ENCODE measurements at regions not wholly inside any gene's neighbourhood (a gene's known extent, or its start where the extent isn't known, plus 50 kb on each side); places are given as distances from the start of the nearest gene placed in this dataset.

DNA sequence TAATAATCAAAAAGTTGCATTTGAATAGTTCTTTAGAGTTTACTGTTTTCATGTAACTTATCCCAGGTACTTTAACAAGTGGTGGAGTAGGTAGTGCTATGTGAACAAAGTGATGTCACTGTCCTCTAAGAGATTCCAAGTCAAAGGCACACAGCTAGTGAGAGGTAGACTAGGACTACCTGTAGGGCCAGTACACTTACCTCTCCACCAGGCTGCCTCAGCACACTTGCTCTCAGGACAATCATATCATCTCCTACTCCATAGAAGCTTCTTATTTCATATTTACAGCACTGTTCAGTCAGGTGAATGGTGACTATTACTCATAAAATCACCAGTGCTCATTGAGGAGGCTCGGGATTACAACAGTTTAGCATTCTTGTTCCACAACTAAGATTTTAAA, 173.0 kb upstream of the EMCN start:
- DNase-seq (ENCODE audit: low read depth): no peak
- TF ChIP-seq, protein P1, sequence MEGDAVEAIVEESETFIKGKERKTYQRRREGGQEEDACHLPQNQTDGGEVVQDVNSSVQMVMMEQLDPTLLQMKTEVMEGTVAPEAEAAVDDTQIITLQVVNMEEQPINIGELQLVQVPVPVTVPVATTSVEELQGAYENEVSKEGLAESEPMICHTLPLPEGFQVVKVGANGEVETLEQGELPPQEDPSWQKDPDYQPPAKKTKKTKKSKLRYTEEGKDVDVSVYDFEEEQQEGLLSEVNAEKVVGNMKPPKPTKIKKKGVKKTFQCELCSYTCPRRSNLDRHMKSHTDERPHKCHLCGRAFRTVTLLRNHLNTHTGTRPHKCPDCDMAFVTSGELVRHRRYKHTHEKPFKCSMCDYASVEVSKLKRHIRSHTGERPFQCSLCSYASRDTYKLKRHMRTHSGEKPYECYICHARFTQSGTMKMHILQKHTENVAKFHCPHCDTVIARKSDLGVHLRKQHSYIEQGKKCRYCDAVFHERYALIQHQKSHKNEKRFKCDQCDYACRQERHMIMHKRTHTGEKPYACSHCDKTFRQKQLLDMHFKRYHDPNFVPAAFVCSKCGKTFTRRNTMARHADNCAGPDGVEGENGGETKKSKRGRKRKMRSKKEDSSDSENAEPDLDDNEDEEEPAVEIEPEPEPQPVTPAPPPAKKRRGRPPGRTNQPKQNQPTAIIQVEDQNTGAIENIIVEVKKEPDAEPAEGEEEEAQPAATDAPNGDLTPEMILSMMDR (IDR thresholded peaks at IDR 0.05; ENCODE audit: control insufficient read depth, extremely low read depth, insufficient read depth): no peak
- no peak overlapping the region for H3K4me3 ChIP-seq (ENCODE audit: low read depth, low read length)

DNA sequence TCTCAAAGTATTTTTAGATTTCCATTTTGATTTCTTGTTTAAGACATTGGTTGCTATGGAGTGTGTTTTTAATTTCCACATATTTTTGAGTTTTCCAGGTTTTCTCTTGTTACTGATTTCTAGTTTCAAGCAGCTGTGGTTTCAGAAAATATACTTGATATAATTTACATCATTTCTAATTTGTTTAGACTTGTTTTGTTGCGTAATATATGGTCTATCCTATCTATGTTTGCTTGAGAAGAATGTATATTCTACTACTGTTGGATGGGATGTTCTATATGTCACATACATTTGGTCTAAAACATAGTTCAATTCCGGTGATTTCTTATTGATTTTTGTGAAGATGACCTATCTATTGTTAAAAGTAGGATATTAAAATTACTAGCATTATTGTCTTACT, 170.5 kb upstream of the EMCN start:
- TF ChIP-seq, protein P1 (IDR thresholded peaks at IDR 0.05; ENCODE audit: control insufficient read depth, extremely low read depth, insufficient read depth): no peak
- no peak overlapping the region for H3K4me3 ChIP-seq (ENCODE audit: low read depth, low read length)
- no peak for DNase-seq (ENCODE audit: low read depth)

DNA sequence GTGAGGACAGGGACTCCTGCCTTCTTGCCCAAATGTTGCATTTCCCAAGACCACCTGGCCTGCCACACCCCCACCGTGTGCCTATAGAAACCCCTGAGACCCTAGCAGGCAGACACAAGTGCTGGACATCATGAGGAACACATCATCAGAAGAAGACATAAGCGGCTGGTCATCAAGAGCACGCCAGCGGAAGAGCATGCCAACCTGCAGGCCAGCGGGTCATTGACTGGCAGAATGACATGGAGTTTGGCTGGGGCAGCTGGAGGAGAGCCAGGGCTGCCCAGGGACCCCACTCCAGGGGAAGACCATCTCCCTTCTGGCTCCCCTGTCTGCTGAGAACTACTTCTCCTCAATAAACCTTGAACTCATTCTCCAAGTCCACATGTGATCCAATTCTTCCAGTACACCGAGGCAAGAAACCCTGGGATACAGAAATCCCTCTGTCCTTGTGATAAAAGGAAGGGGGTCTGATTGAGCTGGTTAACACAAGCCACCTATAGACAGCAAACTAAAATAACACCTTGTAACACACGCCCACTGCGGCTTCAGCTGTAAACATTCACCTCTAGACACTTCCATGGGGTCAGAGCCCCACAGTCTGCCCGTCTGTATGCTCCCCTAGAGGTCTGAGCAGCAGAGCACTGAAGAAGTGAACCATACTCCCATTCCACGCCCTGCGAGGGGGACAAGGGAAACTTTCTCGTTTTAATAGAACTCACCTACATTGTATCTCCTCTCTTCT, 164.8 kb upstream of the EMCN start:
- no peak for DNase-seq (ENCODE audit: low read depth)
- no peak overlapping the region for H3K4me3 ChIP-seq (ENCODE audit: low read depth, low read length)
- TF ChIP-seq, protein P1 (IDR thresholded peaks at IDR 0.05; ENCODE audit: control insufficient read depth, extremely low read depth, insufficient read depth): no peak

DNA sequence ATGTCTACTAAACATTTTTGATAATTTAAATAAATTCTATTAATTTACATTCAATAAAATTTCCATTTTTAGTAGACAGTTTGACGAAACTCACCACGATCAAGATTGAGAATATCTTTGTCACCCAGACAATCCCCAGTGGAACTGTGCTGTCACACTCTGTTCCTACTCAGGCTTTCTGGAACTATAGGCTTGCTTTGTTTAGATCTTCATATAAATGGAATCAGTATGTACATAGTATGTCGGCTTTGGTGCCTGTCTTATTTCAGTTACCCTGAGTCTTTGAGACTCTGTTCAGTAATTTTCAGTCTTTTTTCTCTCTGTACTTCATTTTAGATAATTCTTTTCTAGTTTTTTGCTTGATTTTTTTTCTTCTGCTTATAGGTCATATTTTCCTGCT, 163.5 kb upstream of the EMCN start:
- TF ChIP-seq, protein P1 (IDR thresholded peaks at IDR 0.05; ENCODE audit: control insufficient read depth, extremely low read depth, insufficient read depth): no peak
- DNase-seq (ENCODE audit: low read depth): no peak
- H3K4me3 ChIP-seq (ENCODE audit: low read depth, low read length): no peak overlapping the region

DNA sequence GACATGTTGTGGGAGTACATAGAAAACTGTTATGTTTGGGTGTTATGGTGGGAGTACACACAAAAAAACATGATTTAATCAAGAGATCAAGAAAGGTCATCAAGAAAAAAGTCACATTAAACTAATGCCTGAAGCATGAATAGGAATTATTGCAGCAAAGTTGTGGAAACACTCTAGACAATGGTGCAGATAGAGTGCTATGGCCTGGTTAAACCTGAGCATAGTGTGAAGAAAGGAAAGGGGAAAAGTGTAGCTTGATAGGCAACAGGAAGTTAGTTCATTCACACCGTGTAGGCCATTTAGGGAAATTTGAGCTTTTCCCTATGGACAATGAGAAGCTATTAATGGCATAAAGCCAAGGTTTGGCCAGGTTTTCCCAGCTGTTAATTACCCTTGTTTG, 162.1 kb upstream of the EMCN start:
- DNase-seq (ENCODE audit: low read depth): no peak
- no peak overlapping the region for H3K4me3 ChIP-seq (ENCODE audit: low read depth, low read length)
- TF ChIP-seq, protein P1 (IDR thresholded peaks at IDR 0.05; ENCODE audit: control insufficient read depth, extremely low read depth, insufficient read depth): no peak

DNA sequence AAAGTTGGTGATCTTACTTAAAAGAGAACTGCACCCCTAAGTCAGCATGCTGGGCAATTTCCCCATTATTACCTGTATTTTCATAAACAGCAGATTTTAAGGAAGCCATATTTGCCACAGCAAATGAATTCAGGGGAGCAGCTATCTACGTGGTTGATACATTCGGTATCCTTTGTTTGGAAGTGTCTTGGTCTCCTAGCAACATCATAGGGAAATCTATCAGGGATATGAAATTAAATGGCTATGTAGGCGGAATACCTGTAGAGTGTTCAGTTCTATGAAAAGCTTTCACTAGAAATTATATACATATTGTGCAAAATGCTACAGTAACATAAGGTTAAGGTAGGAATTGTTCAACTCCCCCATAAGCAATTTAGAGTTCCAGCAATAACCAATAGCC, 157.2 kb upstream of the EMCN start:
- TF ChIP-seq, protein P1 (IDR thresholded peaks at IDR 0.05; ENCODE audit: control insufficient read depth, extremely low read depth, insufficient read depth): no peak
- no peak for DNase-seq (ENCODE audit: low read depth)
- no peak overlapping the region for H3K4me3 ChIP-seq (ENCODE audit: low read depth, low read length)

DNA sequence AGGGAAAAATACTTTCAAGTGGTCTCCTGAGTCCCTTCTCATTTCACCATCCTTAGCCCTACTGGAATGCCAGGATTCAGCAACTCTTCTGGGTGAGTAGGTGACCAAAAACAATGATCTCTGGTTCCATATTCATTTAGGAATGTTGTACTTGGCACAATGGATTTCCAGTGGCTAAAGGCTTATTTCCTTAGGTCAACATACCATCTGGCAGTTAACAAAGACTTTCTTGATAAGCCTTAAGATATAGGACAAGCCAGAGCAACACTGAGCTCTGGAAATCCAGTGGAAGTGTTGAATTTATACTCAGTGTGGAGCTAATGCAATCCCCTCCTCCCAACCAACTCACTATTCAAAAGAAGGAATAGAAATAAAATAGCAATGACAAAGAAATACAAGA, 139.4 kb upstream of the EMCN start:
- TF ChIP-seq, protein P1 (IDR thresholded peaks at IDR 0.05; ENCODE audit: control insufficient read depth, extremely low read depth, insufficient read depth): no peak
- H3K4me3 ChIP-seq (ENCODE audit: low read depth, low read length): no peak overlapping the region
- DNase-seq (ENCODE audit: low read depth): no peak

All from LNCaP clone FGC (cell line).